H7 (cell line): ENCODE measurements at regions not wholly inside any gene's neighbourhood (a gene's known extent, or its start where the extent isn't known, plus 50 kb on each side); places are given as distances from the start of the nearest gene placed in this dataset.

Experiments used
- DNase-seq: peaks from one replicate; pipeline ENCODE4 v3.0.0; 2012
- H3K27me3 ChIP-seq: 2 replicates; pipeline ENCODE4 v1.6.0; 2011; ENCODE audit warnings: mild to moderate bottlenecking, low read length; ENCODE audit not compliant: control insufficient read depth, insufficient read depth
- H3K36me3 ChIP-seq: replicated peaks from 2 replicates; pipeline ENCODE4 v1.5.1; 2011; ENCODE audit warnings: low read length; ENCODE audit not compliant: control insufficient read depth, insufficient read depth
- H3K4me3 ChIP-seq: 2 replicates; pipeline ENCODE4 v1.5.1; 2011; ENCODE audit warnings: low read depth, mild to moderate bottlenecking, control low read depth, low read length, moderate library complexity; ENCODE audit not compliant: insufficient read depth

DNA sequence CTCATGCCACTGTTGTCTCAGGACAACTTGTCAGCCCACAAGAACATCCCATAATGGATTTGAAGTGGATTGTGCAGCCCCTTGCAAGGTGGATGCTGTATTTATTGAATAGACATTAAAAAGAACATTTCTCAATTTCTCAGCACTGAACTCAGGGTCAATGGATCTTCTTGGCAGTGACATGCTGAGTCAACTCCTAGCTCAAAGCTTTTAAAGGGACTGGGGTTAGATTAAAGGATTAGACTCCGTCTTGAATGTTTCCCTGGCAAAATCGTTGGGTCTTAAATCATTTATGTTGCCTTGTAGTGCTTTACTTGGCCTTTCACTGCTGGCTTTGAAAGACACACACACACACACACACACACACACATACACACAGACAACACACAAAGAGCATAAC lies 221.6 kb upstream of the PBX1 start:
- no peaks in the 10 kb centered on the region for H3K27me3 ChIP-seq
- no peak for DNase-seq
- no peaks in the 10 kb centered on the region for H3K36me3 ChIP-seq
- H3K4me3 ChIP-seq = no peak overlapping the region

DNA sequence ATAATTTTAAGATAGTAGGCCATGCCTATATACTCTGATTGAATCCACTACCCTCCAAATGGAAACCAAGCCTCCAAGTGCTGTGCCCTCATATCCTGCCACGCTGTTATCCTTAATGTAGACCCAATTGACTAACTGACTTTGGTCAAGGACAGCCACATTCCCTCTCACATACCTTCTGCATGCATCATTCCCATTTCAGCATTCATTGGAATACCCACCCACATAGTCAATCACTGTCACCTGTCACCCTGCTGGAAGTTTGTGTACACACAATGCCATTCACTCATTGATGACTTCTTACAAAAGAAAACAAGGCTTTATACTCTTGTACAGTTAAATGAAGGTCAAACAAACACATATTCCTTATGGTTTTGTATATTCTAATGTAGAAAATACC lies 221.1 kb upstream of the PBX1 start:
- no peaks in the 10 kb centered on the region for H3K27me3 ChIP-seq
- DNase-seq = no peak
- no peaks in the 10 kb centered on the region for H3K36me3 ChIP-seq
- H3K4me3 ChIP-seq = no peak overlapping the region

DNA sequence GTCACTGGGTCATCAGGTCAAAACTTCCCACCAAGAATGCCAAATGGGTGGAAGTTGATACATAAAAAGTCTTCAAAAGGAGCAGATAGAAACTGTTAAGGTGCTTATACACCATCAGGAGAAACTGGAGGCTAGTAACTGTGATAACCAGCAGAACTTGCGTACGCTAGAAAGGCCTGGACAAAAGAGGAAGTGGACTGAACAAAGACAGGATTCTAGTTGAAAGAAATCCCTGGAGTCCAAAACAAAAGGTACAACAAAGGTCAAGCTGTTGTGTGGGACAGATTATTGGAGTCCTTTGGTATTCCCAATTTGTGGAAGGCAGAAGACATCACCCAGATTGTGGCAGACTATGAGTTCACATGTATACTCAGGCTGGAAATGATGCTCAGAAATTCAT lies 215.8 kb upstream of the PBX1 start:
- Histone ChIP-seq H3K4me3 (no peak overlapping the region), H3K27me3 (no peaks in the 10 kb centered on the region), H3K36me3 (no peaks in the 10 kb centered on the region)
- no peak for DNase-seq

DNA sequence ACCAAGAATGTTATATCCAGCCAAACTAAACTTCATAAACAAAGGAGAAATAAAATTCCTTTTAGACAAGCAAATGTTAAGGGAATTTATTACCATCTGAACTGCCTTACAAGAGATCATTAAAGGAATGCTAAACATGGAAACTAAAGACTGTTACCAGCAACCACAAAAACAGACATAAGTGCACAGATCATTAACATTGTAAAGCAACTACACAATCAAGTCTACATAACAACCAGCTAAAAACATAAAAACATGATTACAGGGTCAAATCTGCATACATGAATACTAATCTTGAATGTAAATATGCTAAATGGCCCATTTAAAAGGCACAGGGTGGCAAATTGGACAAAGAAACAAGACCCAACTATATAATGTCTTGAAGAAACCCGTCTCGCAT lies 211.0 kb upstream of the PBX1 start:
- Histone ChIP-seq H3K4me3 (no peak overlapping the region), H3K36me3 (no peaks in the 10 kb centered on the region), H3K27me3 (no peaks in the 10 kb centered on the region)
- DNase-seq = no peak

DNA sequence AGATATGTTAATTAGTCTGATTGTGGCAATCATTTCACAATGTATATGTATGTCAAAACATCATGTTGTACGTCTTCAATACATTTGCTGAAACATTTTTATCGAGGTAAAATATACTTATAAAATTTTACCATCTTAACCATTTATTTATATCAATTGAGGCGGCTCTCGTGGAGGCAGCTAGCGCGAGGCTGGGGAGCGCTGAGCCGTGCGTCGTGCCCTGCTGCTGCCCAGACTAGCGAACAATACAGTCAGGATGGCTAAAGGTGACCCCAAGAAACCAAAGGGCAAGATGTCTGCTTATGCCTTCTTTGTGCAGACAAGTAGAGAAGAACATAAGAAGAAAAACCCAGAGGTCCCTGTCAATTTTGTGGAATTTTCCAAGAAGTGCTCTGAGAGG lies 202.5 kb upstream of the PBX1 start:
- Histone ChIP-seq H3K4me3 (no peak overlapping the region), H3K36me3 (no peaks in the 10 kb centered on the region), H3K27me3 (no peaks in the 10 kb centered on the region)
- no peak for DNase-seq

DNA sequence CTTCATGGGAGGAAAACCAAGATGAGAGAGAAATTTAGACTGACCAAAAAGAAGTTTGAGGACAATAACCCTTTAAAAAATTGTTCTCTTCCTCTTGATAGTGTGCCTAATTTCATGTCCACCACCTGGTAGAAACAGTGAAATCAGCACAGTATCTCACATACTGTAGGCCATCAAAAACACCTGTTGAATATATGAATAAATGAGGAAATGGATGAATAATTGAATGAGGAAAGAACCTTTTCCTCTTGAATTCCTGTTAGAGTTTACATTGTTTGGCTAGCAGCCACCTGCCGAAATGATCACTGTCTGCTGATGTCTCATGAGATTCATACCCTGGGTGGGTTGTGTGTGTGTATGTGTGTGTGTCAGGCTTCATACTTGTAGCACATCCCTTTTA lies 198.7 kb upstream of the PBX1 start:
- DNase-seq = no peak
- Histone ChIP-seq H3K36me3 (no peaks in the 10 kb centered on the region), H3K27me3 (no peaks in the 10 kb centered on the region), H3K4me3 (no peak overlapping the region)

DNA sequence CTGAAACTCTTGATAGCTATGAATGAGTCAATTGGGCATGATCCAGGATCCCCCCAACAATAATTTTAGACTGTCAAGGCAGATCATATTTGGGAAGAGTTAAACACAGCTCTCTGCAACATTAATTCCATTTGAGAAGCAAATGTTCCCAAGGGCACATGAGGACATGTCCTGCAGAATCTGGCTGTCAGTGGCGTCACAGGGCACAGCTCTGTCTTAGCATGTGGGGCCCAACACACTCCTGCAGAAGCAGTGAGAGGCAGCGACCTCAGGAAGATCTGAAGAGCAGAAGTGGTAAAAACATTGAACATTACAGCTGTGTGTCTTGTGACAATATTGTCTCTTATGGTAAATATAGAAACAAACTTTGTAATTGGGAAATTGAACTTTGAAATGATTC lies 197.1 kb upstream of the PBX1 start:
- Histone ChIP-seq H3K4me3 (no peak overlapping the region), H3K27me3 (no peaks in the 10 kb centered on the region), H3K36me3 (no peaks in the 10 kb centered on the region)
- DNase-seq = no peak

DNA sequence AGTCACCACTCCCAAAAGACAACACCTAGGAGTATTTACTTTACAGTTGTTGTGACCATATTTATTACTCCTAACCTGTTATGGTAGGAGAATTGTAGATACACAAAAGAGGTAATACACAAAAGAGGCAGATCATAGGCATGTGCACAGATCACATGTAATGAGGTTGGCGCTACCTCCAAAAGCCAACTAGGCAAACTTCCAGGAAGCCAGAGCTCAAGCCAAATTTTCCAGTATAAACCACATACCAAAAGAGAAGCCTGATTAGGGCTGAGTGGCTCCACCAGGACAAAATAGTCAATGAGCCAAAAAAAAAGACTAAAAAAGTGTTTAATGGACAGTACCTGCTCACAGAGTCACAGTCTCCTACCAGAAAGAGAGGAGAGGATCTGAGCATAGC lies 195.0 kb upstream of the PBX1 start:
- Histone ChIP-seq H3K27me3 (no peaks in the 10 kb centered on the region), H3K36me3 (no peaks in the 10 kb centered on the region), H3K4me3 (no peak overlapping the region)
- DNase-seq = no peak

DNA sequence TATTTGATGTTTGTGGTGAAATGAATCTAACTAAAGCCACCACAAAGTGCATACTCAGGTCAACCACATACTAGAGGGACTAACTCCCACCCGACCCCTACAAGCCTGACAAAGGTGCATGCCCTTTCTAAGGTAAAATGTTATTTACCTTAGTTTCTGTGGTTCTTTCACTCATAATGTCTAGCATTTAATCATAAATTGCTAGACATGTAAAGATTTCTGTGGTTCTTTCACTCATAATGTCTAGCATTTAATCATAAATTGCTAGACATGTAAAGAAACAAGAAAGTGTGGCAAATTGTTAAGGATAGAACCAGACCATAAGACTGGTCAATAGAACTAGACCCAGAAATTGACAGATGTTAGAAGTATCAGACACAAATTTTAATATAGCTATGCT lies 193.0 kb upstream of the PBX1 start:
- DNase-seq = no peak
- Histone ChIP-seq H3K36me3 (no peaks in the 10 kb centered on the region), H3K4me3 (no peak overlapping the region), H3K27me3 (no peaks in the 10 kb centered on the region)

DNA sequence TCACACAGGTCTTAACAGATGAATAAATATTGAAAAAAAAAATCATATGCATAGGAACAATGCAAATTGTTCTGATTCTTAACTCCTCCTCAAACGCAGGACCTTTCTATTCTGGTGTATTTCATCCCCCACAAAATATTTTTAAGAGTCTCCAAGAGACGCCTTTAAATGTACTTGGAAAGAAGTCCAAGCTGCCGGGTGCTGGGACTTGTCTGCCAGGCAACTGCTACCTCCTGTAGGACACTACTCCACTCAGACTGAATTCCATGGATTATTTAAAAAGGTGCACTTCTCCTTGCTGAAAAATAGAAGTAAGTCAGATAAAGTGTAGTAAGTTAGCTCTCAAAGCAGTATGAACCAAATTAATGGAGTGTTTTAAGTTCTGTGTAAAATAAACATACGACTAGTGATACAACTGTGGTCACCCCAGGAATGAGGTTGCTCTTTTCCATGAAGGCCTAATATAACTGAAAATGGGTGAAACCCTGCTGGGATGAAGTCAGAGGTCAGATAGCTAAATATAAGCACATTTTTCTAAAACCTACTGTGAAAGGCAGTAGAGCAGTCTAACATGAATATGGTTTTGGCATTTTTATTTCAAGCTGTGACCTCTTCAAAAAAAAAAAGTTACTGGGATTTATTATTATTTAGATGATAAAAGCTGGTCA lies 189.2 kb upstream of the PBX1 start:
- no peaks in the 10 kb centered on the region for H3K27me3 ChIP-seq
- no peak for DNase-seq
- no peaks in the 10 kb centered on the region for H3K36me3 ChIP-seq

DNA sequence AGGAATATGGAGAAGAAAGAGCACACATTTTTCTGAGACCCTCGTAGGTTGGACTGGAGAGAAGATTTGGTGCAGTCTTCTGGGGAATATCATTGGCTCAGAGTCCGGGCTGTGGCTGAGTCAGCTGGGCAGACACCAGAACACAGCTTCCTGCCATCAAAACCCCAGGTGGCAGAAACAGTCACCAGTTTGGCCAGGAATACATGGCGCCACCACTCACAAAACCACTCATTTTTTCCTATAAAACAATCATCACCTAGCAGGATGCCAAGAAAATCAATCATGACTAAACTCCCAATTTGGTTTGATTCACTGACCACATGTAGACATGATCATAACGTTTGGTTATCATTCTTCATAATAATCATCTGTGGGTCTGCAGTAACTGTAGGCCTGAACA lies 178.1 kb upstream of the PBX1 start:
- DNase-seq = no peak
- Histone ChIP-seq H3K27me3 (no peaks in the 10 kb centered on the region), H3K36me3 (no peaks in the 10 kb centered on the region), H3K4me3 (no peak overlapping the region)

More for the DNA sequence above, 189.2 kb upstream of the PBX1 start:
- no peak overlapping the region for H3K4me3 ChIP-seq

DNA sequence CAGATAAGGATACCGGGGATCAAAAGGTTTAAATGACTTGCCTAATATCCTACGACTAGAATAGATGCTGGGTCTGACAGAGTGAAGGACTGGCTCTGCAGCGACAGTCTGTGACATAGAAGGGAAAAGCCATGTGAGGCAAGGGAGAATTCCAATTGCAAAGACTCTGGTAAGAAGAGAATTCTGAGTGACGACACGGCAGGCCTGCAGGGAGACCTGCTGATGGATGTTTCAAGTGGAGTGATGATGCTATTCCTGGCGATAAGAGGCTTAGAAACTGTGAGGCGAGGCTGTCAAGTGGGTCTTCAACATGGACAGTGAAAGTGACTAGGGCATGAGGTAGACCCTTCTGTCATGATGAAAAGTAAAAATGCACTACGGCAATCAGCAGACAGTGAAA lies 176.6 kb upstream of the PBX1 start:
- Histone ChIP-seq H3K36me3 (no peaks in the 10 kb centered on the region), H3K27me3 (no peaks in the 10 kb centered on the region), H3K4me3 (no peak overlapping the region)
- DNase-seq = no peak

DNA sequence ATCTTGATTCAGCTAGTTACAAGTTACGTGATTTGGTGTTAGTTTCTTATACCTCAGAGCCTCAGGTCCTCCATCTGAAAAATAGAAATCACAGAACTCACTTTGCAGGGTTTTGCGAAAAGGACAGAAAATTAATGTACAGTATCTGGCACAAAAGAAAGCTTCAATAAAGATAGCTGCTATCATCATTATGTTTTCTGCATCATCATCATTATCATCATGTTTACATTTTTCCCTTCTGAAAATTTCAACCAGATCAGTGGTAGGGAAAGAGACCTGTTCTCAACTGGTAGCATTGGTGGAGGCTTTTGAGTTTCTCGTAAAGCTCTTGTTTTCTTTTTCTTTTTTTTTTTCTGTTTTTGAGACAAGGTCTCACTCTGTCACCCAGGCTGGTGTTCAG lies 174.7 kb upstream of the PBX1 start:
- H3K4me3 ChIP-seq = no peak overlapping the region
- H3K36me3 ChIP-seq = no peaks in the 10 kb centered on the region
- no peaks in the 10 kb centered on the region for H3K27me3 ChIP-seq
- no peak for DNase-seq

DNA sequence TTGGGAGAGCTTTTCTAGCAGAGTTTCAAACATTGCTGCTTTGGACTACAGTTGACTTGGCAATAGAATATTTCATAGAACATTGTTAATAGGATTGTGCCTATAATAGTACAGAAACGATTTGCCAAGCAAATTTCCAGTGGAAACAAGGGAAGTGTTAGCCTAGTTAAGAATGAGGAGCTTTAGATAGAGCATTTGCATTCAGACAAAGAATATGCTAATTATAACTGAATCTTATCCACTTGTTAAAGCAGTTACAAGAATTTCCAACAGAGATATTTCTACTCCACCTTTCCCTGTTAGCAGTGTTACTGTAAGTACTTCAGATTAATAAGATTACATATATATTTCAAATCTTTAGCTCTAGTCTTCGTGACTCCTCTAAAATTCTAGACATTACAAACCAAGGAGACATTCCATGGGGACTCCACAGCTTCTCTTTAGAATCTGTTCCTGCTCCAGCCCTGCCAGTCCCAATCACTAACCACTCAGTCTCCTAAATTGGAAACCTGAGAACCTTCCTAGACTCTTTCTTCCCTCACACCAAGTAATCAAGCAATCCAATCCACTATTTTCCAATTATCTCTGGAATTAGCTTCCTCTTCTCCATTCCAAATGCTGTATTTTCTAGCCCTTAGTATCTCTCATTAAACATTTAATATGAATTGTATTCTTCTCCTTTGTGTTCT lies 141.8 kb upstream of the PBX1 start:
- Histone ChIP-seq H3K4me3 (no peak overlapping the region), H3K36me3 (no peaks in the 10 kb centered on the region), H3K27me3 (no peaks in the 10 kb centered on the region)
- DNase-seq = no peak

DNA sequence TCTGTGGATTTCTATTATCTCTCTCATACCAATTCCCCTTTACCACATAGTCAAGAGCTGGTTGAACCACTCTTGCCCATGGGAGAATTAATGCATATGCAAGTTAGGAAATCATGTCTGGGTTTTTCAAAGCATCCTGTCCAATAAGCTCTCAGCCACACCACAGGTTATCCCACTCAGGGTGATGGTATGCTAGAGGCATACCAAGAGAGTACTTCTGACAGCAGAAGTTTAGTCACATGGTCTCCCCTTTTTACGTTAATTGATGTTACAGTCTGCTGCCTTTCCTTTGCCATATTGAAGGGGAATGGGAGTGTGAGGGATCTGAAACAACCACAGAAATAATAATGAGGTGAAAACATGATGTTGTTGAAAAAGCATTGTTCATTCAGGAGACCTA lies 135.8 kb upstream of the PBX1 start:
- Histone ChIP-seq H3K27me3 (no peaks in the 10 kb centered on the region), H3K4me3 (no peak overlapping the region), H3K36me3 (no peaks in the 10 kb centered on the region)
- DNase-seq = no peak
